NCI-H1436 (cell line): ENCODE measurements at regions not wholly inside any gene's neighbourhood (a gene's known extent, or its start where the extent isn't known, plus 50 kb on each side); places are given as distances from the start of the nearest gene placed in this dataset.

Experiments used
- DNase-seq: peaks from one replicate; lab custom pipeline; 2025; lab: John Stamatoyannopoulos, UW

GRCh38 chr18:29071869-29072268, 894.9 kb upstream of the CDH2 start:
- no peak for DNase-seq

GRCh38 chr18:29063346-29063745, 886.4 kb upstream of the CDH2 start:
- no peak for DNase-seq

- DNase-seq = no peak
Observed at GRCh38 chr18:29062921-29063320, 886.0 kb upstream of the CDH2 start.

GRCh38 chr18:29060349-29060748, 883.4 kb upstream of the CDH2 start:
- DNase-seq = no peak

GRCh38 chr18:29057703-29058102, 880.8 kb upstream of the CDH2 start:
- no peak for DNase-seq

GRCh38 chr18:29056800-29057199, 879.9 kb upstream of the CDH2 start:
- no peak for DNase-seq

- no peak for DNase-seq
Observed at GRCh38 chr18:29041976-29042375, 865.0 kb upstream of the CDH2 start.

GRCh38 chr18:29034113-29034856, 857.4 kb upstream of the CDH2 start:
- DNase-seq = no peak

GRCh38 chr18:29028560-29028959, 851.6 kb upstream of the CDH2 start:
- no peak for DNase-seq

- no peak for DNase-seq
Observed at GRCh38 chr18:29018976-29019375, 842.0 kb upstream of the CDH2 start.

- DNase-seq = no peak
Observed at GRCh38 chr18:29012883-29013465, 836.0 kb upstream of the CDH2 start.

- DNase-seq = peak; percentile 19
Observed at GRCh38 chr18:29012364-29012763, 835.4 kb upstream of the CDH2 start.

- no peak for DNase-seq
Observed at GRCh38 chr18:29009250-29009803, 832.4 kb upstream of the CDH2 start.

GRCh38 chr18:29008809-29009208, 831.9 kb upstream of the CDH2 start:
- DNase-seq = no peak

GRCh38 chr18:29007986-29008654, 831.2 kb upstream of the CDH2 start:
- no peak for DNase-seq

- no peak for DNase-seq
Observed at GRCh38 chr18:29004921-29005320, 828.0 kb upstream of the CDH2 start.

- peak; percentile 7 for DNase-seq
Observed at GRCh38 chr18:29003194-29003593, 826.3 kb upstream of the CDH2 start.

GRCh38 chr18:29002747-29003146, 825.8 kb upstream of the CDH2 start:
- DNase-seq = no peak

GRCh38 chr18:28999726-29000125, 822.8 kb upstream of the CDH2 start:
- DNase-seq = no peak

GRCh38 chr18:28995319-28995718, 818.4 kb upstream of the CDH2 start:
- DNase-seq = no peak

GRCh38 chr18:28984731-28985130, 807.8 kb upstream of the CDH2 start:
- no peak for DNase-seq

- no peak for DNase-seq
Observed at GRCh38 chr18:28974504-28974903, 797.6 kb upstream of the CDH2 start.

GRCh38 chr18:28973324-28973723, 796.4 kb upstream of the CDH2 start:
- DNase-seq = no peak
